ENCODE measurements at regions not wholly inside any gene's neighbourhood (a gene's known extent, or its start where the extent isn't known, plus 50 kb on each side); places are given as distances from the start of the nearest gene placed in this dataset.

DNA sequence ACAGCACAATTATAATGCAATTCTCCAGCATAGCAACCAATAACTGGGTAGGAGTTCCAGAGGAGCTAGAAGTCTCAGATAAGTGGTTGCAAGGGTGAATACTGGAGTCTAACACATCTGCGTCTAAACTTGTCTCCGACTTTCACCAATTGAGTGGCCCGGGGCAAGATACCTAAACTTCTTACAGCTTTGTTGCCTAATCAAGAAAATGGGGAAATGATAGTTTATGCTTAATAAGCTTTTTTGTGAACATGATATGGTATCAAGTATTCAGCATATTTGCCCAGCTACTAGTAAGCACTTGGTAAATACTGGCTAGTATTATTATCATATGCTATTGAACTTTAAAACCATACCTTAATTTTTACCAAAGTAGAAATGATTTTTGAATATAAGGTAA, 183.5 kb downstream of the KCNJ2 start:
- Histone ChIP-seq H3K27me3 (no peaks in the 10 kb centered on the region), H3K4me1 (no peaks in the 10 kb centered on the region), H3K36me3 (no peaks in the 10 kb centered on the region), H3K4me3 (no peak overlapping the region), H3K27ac (no peak overlapping the region), H3K9me3 (no peaks in the 10 kb centered on the region)
- no peak for DNase-seq
- no peak for TF ChIP-seq POLR2A (IDR thresholded peaks at IDR 0.05)
- TF ChIP-seq, protein P1, sequence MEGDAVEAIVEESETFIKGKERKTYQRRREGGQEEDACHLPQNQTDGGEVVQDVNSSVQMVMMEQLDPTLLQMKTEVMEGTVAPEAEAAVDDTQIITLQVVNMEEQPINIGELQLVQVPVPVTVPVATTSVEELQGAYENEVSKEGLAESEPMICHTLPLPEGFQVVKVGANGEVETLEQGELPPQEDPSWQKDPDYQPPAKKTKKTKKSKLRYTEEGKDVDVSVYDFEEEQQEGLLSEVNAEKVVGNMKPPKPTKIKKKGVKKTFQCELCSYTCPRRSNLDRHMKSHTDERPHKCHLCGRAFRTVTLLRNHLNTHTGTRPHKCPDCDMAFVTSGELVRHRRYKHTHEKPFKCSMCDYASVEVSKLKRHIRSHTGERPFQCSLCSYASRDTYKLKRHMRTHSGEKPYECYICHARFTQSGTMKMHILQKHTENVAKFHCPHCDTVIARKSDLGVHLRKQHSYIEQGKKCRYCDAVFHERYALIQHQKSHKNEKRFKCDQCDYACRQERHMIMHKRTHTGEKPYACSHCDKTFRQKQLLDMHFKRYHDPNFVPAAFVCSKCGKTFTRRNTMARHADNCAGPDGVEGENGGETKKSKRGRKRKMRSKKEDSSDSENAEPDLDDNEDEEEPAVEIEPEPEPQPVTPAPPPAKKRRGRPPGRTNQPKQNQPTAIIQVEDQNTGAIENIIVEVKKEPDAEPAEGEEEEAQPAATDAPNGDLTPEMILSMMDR (IDR thresholded peaks at IDR 0.05): no peak

- Histone ChIP-seq H3K4me1 (no peaks in the 10 kb centered on the region), H3K27me3 (no peaks in the 10 kb centered on the region), H3K36me3 (no peaks in the 10 kb centered on the region), H3K27ac (no peak overlapping the region), H3K9me3 (no peaks in the 10 kb centered on the region), H3K4me3 (no peak overlapping the region)
- DNase-seq: no peak
- TF ChIP-seq POLR2A (IDR thresholded peaks at IDR 0.05): no peak
- TF ChIP-seq, protein P1 (IDR thresholded peaks at IDR 0.05): no peak
Measured at GRCh38 chr17:70353408-70354092, 184.2 kb downstream of the KCNJ2 start.

DNA sequence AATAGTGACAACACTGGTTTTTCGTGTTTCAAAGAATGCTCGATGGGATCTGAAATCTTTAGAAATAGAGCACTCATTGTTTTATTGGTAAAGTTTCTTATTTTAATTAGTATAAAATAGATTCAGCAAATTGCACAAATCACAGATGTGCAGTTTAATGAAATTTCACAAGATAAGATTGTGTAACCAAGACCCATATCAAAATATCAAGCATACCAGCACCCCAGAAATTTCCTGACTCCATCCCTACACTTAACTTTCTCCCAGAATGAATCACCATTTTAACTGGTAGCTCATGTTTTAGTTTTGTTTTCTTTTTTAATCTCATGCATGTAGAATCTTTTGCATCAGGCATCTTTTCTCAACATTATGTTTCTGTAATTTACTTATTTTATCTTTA, 185.9 kb downstream of the KCNJ2 start:
- TF ChIP-seq, protein P1 (IDR thresholded peaks at IDR 0.05): no peak
- TF ChIP-seq POLR2A (IDR thresholded peaks at IDR 0.05): no peak
- no peak for DNase-seq

DNA sequence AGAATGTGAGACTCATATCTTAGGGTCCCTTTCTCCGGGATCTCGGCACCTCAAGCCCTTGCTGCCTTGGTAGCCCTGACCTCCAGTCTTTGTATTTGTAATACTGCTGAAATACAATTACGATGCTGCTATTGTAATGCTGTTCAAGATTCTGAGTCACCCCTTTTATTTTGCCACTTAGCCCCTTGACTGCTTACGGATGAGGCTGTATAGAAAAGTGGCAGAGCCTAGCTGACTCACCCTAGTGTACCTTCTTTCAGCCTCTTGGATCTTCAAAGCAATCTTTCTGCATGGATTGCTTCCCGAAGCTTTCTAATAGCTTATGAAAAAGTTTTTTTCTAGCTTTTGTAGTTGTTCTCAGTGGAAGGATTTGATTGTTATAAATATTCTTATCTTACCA, 187.9 kb downstream of the KCNJ2 start:
- Histone ChIP-seq H3K27ac (no peak overlapping the region), H3K4me1 (no peaks in the 10 kb centered on the region), H3K27me3 (no peaks in the 10 kb centered on the region), H3K4me3 (no peak overlapping the region), H3K9me3 (no peaks in the 10 kb centered on the region), H3K36me3 (no peaks in the 10 kb centered on the region)
- TF ChIP-seq, protein P1 (IDR thresholded peaks at IDR 0.05): no peak
- TF ChIP-seq POLR2A (IDR thresholded peaks at IDR 0.05): no peak
- no peak for DNase-seq

More for the DNA sequence above, 185.9 kb downstream of the KCNJ2 start:
- H3K27ac ChIP-seq: no peak overlapping the region
- no peak overlapping the region for H3K4me3 ChIP-seq
- H3K36me3 ChIP-seq: no peaks in the 10 kb centered on the region
- H3K27me3 ChIP-seq: no peaks in the 10 kb centered on the region
- H3K9me3 ChIP-seq: no peaks in the 10 kb centered on the region
- no peaks in the 10 kb centered on the region for H3K4me1 ChIP-seq

DNA sequence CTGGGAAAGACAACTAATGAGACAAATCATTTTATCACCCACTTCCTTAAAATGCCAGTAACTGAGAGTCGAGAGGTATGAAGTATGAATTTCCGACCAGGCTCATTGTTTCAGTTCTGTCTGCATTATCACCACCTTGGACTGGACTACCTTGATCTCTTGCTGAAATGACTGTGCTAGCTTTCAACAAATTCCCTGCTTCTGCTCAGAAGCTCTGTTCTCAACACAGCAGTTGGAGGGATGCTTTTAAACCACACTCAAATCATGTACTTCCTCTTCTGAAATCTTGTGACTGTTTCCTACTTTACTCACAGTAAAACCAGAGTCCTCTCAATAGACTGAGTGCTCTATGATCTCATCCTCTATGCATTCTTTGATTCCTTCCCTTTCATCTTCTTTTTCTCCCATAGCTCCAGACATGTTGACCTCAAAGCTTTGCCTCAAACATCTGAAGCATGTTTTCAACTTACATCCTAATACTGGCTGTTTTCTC, 195.8 kb downstream of the KCNJ2 start:
- Histone ChIP-seq H3K36me3 (no peaks in the 10 kb centered on the region), H3K4me3 (no peak overlapping the region), H3K9me3 (no peaks in the 10 kb centered on the region), H3K4me1 (no peaks in the 10 kb centered on the region), H3K27ac (no peak overlapping the region), H3K27me3 (no peaks in the 10 kb centered on the region)
- no peak for TF ChIP-seq POLR2A (IDR thresholded peaks at IDR 0.05)
- TF ChIP-seq, protein P1 (IDR thresholded peaks at IDR 0.05): no peak
- no peak for DNase-seq

Data from Peyer's patch (tissue), 4 donors.